Endothelial cell (in vitro differentiated cells): ENCODE measurements at regions not wholly inside any gene's neighbourhood (a gene's known extent, or its start where the extent isn't known, plus 50 kb on each side); places are given as distances from the start of the nearest gene placed in this dataset.

Experiments used
- DNase-seq: peaks from one replicate; pipeline ENCODE4 v3.0.0; 2021; ENCODE audit warnings: low spot score
- H3K27ac Mint-ChIP-seq: one replicate; pipeline ENCODE4 v1.8.0; 2021; ENCODE audit warnings: mixed read lengths, inconsistent platforms; ENCODE audit not compliant: unreplicated experiment
- H3K27me3 Mint-ChIP-seq: one replicate; pipeline ENCODE4 v1.8.0; 2021; ENCODE audit warnings: mild to moderate bottlenecking, moderate library complexity, mixed read lengths, inconsistent platforms; ENCODE audit not compliant: unreplicated experiment
- H3K36me3 Mint-ChIP-seq: one replicate; pipeline ENCODE4 v1.8.0; 2021; ENCODE audit warnings: mild to moderate bottlenecking, low read depth, mixed read lengths, inconsistent platforms; ENCODE audit not compliant: unreplicated experiment
- H3K4me1 Mint-ChIP-seq: one replicate; pipeline ENCODE4 v1.8.0; 2021; ENCODE audit warnings: mild to moderate bottlenecking, mixed read lengths, inconsistent platforms; ENCODE audit not compliant: unreplicated experiment
- H3K4me3 Mint-ChIP-seq: one replicate; pipeline ENCODE4 v1.8.0; 2021; ENCODE audit warnings: mild to moderate bottlenecking, mixed read lengths, inconsistent platforms; ENCODE audit not compliant: unreplicated experiment
- H3K9me3 Mint-ChIP-seq: one replicate; pipeline ENCODE4 v1.8.0; 2021; ENCODE audit warnings: mixed read lengths, inconsistent platforms; ENCODE audit not compliant: unreplicated experiment
- TF ChIP-seq, protein P1 (sequence below): fragments of 200-600 bp; sonication (generic); IDR thresholded peaks from one replicate; pipeline ENCODE4 v1.5.0; 2021; ENCODE audit warnings: antibody characterized with exemption; ENCODE audit not compliant: unreplicated experiment

DNA sequence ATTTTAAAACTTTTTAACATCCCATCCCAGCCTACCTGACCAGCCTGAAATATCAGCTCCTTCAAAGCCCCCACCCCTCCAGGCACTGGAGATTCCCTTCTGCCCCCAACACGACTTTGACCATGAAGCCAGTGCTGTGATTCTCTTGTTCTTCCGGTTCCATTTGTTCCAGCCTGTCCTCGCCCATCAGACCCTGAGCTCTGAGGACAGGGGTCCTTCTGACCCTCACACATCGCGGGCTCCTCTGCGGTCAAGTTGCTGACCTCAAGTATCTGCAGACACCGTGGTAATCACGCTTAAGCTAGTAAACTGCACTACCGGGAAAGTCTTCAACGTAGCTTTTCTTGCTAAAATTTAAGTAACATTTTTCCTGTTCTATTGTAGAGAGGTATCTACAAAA lies 282.2 kb upstream of the SALL3 start:
- Mint-ChIP-seq H3K4me3 (peak overlapping the region; percentile 57), H3K27me3 (peaks cover 4% of the 10 kb centered on the region), H3K4me1 (no peaks in the 10 kb centered on the region), H3K36me3 (peaks cover 22% of the 10 kb centered on the region), H3K27ac (no peak overlapping the region), H3K9me3 (peaks cover 40% of the 10 kb centered on the region)
- TF ChIP-seq, protein P1, sequence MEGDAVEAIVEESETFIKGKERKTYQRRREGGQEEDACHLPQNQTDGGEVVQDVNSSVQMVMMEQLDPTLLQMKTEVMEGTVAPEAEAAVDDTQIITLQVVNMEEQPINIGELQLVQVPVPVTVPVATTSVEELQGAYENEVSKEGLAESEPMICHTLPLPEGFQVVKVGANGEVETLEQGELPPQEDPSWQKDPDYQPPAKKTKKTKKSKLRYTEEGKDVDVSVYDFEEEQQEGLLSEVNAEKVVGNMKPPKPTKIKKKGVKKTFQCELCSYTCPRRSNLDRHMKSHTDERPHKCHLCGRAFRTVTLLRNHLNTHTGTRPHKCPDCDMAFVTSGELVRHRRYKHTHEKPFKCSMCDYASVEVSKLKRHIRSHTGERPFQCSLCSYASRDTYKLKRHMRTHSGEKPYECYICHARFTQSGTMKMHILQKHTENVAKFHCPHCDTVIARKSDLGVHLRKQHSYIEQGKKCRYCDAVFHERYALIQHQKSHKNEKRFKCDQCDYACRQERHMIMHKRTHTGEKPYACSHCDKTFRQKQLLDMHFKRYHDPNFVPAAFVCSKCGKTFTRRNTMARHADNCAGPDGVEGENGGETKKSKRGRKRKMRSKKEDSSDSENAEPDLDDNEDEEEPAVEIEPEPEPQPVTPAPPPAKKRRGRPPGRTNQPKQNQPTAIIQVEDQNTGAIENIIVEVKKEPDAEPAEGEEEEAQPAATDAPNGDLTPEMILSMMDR: no peak
- no peak for DNase-seq

DNA sequence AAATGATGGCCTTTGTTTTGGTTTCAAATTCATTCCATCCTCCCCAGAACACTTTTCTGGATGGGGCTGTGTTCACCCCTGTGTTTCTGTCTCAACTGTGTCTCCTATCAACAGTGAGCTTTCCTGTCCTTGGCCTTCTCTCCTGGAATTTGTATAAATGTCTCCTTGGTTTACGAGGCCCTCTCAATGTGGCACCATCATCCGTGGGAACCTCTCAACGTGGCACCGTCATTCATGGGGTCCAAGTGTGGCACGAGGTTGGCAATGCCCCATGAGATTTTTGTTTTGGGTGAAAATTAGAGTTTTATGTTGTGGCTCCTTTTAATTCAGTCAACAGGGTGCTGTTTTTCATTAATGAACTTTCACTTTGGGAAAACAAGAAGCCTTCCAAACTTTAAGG lies 280.7 kb upstream of the SALL3 start:
- DNase-seq: no peak
- H3K4me3 Mint-ChIP-seq: no peak overlapping the region
- H3K27me3 Mint-ChIP-seq: peaks cover 11% of the 10 kb centered on the region
- peaks cover 20% of the 10 kb centered on the region for H3K36me3 Mint-ChIP-seq
- no peak overlapping the region for H3K27ac Mint-ChIP-seq
- H3K9me3 Mint-ChIP-seq: peaks cover 39% of the 10 kb centered on the region
- no peaks in the 10 kb centered on the region for H3K4me1 Mint-ChIP-seq
- TF ChIP-seq, protein P1: no peak

DNA sequence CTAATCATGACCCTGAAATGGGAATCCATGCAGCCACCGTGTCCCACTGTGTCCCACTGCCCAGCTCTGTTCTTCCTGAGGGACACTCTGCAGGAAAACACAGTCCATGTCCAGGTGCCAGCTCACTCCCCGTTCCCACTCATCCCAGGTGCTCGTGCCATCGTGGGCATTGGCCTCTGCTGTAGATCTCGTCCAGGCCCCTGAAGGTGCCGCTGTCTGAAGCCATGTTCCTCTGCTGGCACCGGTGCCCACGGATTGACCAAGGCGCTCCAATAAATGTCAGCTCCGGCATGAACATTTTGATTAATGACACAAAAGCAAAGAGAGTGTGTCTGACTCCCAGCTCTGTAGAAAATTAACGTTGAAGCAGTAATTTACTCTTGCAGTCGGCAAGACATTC lies 280.1 kb upstream of the SALL3 start:
- H3K9me3 Mint-ChIP-seq: peaks cover 44% of the 10 kb centered on the region
- no peak for DNase-seq
- peaks cover 24% of the 10 kb centered on the region for H3K36me3 Mint-ChIP-seq
- no peak overlapping the region for H3K4me3 Mint-ChIP-seq
- H3K27me3 Mint-ChIP-seq: peaks cover 13% of the 10 kb centered on the region
- no peaks in the 10 kb centered on the region for H3K4me1 Mint-ChIP-seq
- no peak overlapping the region for H3K27ac Mint-ChIP-seq
- TF ChIP-seq, protein P1: no peak

DNA sequence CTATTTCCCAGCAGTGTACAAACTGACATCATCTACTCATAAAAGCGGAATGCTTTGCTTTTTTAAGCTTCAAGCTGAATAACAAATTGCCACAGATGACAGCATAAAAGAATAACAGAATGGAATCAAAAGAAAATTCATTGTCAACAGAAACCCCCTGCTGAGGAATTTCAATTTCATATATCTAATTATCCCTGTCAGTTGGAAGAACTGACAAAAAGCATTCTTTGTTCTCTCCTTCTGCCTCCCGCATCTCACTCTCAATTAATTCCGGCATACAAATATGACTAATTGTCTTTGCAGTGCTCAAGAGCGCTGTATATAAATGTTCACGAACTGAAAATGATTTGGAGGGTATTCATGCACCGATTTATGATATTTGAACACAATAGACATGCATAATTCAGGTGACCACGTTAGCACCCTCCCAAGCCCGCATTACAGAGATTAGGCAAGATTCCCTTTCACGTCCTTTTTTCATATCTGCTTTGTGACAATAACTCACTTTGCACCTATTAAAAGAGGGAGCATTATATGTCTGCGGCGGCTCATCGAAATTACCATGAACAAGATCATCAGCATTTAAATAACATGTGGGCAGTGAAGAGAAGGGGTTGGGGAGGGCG lies 277.7 kb upstream of the SALL3 start:
- TF ChIP-seq, protein P1: no peak
- Mint-ChIP-seq H3K27ac (no peak overlapping the region), H3K9me3 (peaks cover 42% of the 10 kb centered on the region), H3K4me1 (no peaks in the 10 kb centered on the region), H3K4me3 (no peak overlapping the region), H3K27me3 (peaks cover 13% of the 10 kb centered on the region), H3K36me3 (peaks cover 26% of the 10 kb centered on the region)
- DNase-seq: no peak

DNA sequence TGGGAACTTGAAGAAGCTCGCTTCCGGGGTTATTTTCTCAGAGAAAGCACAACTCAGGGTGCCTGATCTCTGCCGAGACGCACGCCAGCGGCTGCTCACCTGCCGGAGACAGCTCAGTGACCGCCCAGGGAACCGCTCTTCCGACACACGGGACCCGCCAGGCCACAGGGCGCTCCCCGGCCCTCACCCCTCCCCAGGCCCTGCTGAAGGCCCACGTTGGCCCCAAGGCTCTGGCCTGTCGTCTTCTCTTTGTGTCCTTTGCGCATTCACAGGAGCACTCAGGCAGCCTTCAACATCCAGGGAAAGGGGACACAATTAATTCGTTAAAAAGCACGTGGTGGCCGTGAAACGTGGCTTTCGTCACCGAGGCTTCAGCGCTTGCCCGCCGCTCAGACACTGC lies 276.3 kb upstream of the SALL3 start:
- TF ChIP-seq, protein P1: no peak
- peaks cover 23% of the 10 kb centered on the region for H3K36me3 Mint-ChIP-seq
- DNase-seq: no peak
- peaks cover 34% of the 10 kb centered on the region for H3K9me3 Mint-ChIP-seq
- H3K27ac Mint-ChIP-seq: no peak overlapping the region
- H3K27me3 Mint-ChIP-seq: peaks cover 13% of the 10 kb centered on the region
- H3K4me3 Mint-ChIP-seq: no peak overlapping the region
- H3K4me1 Mint-ChIP-seq: no peaks in the 10 kb centered on the region
